Activated naive CD8-positive, alpha-beta T cell treated with anti-CD3 and anti-CD28 coated beads, Interleukin-2, amount 50 U/mL, for 24 hours (primary cell): ENCODE measurements at regions not wholly inside any gene's neighbourhood (a gene's known extent, or its start where the extent isn't known, plus 50 kb on each side); places are given as distances from the start of the nearest gene placed in this dataset.
"Not testable (repeated sequence)": the region's sequence is repeated elsewhere in the genome, so short reads cannot be mapped to it uniquely, and the experiment has no call there.

Source experiments
- ATAC-seq: fragments of 150-1000 bp; cut with Tn5 transposase; one replicate; pipeline ENCODE4 v1.10.0; 2021
- DNase-seq: peaks from one replicate; pipeline ENCODE4 v3.0.0; 2021
- H3K27ac Mint-ChIP-seq: one replicate; pipeline ENCODE4 v1.8.0; 2021; ENCODE audit warnings: mild to moderate bottlenecking, mixed read lengths
- H3K27me3 Mint-ChIP-seq: one replicate; pipeline ENCODE4 v1.8.0; 2021; ENCODE audit warnings: mixed read lengths
- H3K36me3 Mint-ChIP-seq: one replicate; pipeline ENCODE4 v1.8.0; 2021; ENCODE audit warnings: low read depth, mixed read lengths
- H3K4me1 Mint-ChIP-seq: one replicate; pipeline ENCODE4 v1.8.0; 2021; ENCODE audit warnings: mixed read lengths
- H3K4me3 Mint-ChIP-seq: one replicate; pipeline ENCODE4 v1.8.0; 2021; ENCODE audit warnings: mild to moderate bottlenecking, moderate library complexity, mixed read lengths
- H3K9me3 Mint-ChIP-seq: one replicate; pipeline ENCODE4 v1.8.0; 2021; ENCODE audit warnings: mixed read lengths

DNA sequence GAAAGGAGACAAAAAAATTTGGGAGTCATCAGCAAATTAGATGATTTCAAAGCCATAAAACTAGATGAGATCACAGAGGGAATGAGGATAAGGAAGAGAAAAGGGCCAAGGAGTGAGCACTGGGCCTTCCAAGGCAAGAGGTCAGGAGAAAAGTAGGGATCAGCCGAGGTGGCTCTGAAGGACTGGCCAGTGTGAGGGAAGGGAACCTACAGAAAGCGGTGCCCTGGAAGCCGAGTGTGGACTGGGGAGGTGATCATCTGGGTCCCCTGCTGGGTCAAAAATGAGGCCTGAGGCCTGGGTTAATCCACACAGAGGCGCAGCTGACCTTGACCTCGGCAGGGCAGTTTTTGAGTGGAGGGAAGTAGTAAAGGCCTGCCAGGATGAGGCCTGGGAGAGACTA is 133.8 kb downstream of the SMIM20 start:
- H3K4me1 Mint-ChIP-seq: peaks cover 10% of the 10 kb centered on the region

DNA sequence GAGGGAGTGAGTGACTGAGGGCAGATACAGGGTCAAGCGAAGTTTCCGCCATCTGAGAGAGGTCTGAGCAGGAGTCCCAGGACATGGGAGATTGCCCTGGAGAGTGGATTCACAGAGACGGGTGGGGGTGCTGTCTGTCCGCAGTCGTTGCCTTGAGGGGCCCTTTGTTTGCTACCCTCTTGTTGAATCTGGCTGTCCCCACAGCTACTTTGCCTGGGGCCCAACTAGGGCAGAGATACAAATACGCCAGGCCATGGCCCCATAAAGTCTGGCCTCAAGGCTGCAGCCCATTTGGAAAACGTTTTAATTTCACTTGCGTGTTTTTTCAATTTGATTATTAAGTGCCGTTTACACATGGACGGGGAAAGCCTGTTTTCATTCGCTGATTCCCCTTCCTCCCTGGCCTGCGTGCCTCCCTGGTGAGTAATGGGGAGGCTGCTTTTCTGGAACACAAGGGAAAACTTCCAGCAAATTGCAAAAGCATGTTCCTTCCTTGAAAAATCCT is 134.4 kb downstream of the SMIM20 start:
- Mint-ChIP-seq H3K27ac (no peak overlapping the region), H3K27me3 (peaks cover 29% of the 10 kb centered on the region), H3K36me3 (no peaks in the 10 kb centered on the region), H3K9me3 (no peaks in the 10 kb centered on the region), H3K4me1 (peaks cover 10% of the 10 kb centered on the region), H3K4me3 (no peak overlapping the region)
- no peak for DNase-seq
- ATAC-seq: no peak

More for the DNA sequence above, 133.8 kb downstream of the SMIM20 start:
- H3K4me3 Mint-ChIP-seq: no peak overlapping the region
- H3K27me3 Mint-ChIP-seq: peaks cover 27% of the 10 kb centered on the region
- ATAC-seq (no peak), DNase-seq (no peak)
- no peaks in the 10 kb centered on the region for H3K36me3 Mint-ChIP-seq
- no peak overlapping the region for H3K27ac Mint-ChIP-seq
- H3K9me3 Mint-ChIP-seq: no peaks in the 10 kb centered on the region

DNA sequence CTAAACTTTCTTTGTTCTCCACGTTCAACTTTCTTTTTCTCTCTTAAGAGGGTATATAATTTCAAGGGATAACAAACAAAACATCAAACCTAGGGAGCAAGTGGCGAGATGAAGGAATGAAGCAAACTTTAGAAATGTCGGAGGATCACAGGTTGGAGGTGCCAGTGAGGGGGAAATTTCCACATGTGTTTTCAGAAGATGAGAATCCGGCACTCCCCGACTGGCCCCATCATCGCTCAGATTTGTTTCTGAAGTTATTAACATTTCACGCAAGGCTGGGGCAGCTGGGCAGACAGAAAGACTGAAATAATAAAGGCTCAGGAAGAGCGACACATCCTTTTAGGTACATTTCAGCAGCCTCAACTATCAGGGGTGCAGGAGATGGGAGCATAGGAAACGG is 134.9 kb downstream of the SMIM20 start:
- H3K27ac Mint-ChIP-seq: no peak overlapping the region
- H3K4me1 Mint-ChIP-seq: peaks cover 10% of the 10 kb centered on the region
- H3K4me3 Mint-ChIP-seq: no peak overlapping the region
- no peak for ATAC-seq
- DNase-seq: no peak
- peaks cover 26% of the 10 kb centered on the region for H3K27me3 Mint-ChIP-seq
- H3K9me3 Mint-ChIP-seq: no peaks in the 10 kb centered on the region
- no peaks in the 10 kb centered on the region for H3K36me3 Mint-ChIP-seq

DNA sequence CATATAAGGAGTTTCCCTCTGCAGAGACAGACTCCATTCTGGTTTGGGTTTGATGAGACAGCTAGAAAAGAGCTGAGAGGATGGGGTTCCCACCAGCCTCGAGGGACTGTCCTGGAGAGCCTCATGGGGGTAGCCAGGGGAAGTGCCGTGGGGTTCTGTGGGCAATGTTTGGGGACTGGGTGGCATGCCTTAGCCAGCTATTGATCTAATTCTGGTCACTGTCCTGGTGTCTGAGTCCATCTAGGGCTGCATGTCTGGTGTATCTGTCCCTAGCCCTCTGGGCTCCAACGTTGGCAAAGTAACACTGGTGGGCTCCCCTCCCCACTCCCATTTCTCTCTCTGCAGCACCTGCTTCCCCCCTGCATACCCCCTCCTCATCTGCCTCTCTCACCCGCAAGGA is 135.4 kb downstream of the SMIM20 start:
- Mint-ChIP-seq H3K27me3 (peaks cover 22% of the 10 kb centered on the region), H3K27ac (no peak overlapping the region), H3K36me3 (no peaks in the 10 kb centered on the region), H3K4me1 (peaks cover 7% of the 10 kb centered on the region), H3K4me3 (no peak overlapping the region), H3K9me3 (no peaks in the 10 kb centered on the region)
- ATAC-seq: no peak
- no peak for DNase-seq

DNA sequence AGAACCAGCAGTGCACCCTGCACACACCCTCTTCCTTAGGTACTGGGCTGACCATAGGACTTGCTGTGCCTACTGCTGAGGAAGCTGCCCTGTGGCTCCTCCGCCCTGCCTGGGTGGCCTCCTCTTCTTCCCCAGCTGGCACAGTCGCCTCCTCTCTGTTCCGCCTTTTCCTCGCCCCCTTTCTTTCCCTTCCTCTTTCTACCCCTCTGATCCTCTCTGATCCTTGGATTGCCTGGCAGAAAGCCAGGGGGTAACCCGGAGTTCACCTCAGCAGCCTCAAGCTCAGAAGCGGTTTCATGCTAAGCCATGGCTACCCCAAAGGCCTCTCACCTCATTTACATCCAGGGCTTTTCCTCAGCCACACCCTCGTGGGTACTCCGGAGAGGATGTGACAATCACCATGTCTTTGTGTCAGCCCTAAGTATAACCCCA is 136.2 kb downstream of the SMIM20 start:
- DNase-seq: no peak
- Mint-ChIP-seq H3K36me3 (no peaks in the 10 kb centered on the region), H3K4me1 (peaks cover 2% of the 10 kb centered on the region), H3K9me3 (no peaks in the 10 kb centered on the region), H3K27me3 (peaks cover 20% of the 10 kb centered on the region), H3K4me3 (no peak overlapping the region), H3K27ac (no peak overlapping the region)
- ATAC-seq: no peak

DNA sequence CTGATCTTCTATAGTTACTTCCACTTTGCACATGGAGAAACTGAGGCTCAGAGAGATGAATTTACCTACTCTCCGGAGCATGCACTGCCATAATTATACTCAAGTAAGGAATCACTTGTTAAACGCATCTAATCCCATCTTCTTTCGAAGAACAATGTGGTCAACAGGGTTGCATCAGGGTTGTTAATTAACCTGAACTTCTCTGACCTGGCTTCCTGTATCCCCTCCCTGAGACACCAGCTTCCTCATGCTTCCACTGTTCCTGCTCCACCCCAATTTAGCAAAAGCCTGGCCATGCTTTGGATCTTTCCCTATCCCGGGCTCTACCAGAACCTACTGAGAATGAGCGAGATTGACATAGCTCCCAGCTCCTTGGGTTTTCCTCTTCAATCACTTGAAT is 136.7 kb downstream of the SMIM20 start:
- no peak for ATAC-seq
- no peak overlapping the region for H3K27ac Mint-ChIP-seq
- peaks cover 17% of the 10 kb centered on the region for H3K27me3 Mint-ChIP-seq
- no peak overlapping the region for H3K4me3 Mint-ChIP-seq
- no peak for DNase-seq
- no peaks in the 10 kb centered on the region for H3K36me3 Mint-ChIP-seq
- no peaks in the 10 kb centered on the region for H3K9me3 Mint-ChIP-seq
- peaks cover 2% of the 10 kb centered on the region for H3K4me1 Mint-ChIP-seq

DNA sequence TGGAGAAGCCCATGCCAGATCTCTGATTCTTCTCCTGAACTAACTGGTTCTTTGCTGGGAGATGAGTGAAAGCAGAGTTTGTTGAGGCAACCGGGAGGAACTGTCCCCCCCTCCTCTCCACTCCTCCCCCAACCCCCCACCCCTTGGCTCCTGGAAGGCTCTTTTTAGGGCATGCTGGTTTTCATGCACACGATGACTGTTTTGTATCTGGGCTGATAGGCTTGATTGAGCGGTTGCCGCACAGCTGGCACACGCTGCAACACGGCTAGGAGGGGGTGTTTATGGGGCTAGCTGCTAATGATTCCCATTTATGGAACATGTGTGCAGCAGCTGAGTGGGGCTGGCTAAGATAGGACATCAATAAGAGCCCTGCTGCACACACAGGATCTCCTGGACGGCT is 137.2 kb downstream of the SMIM20 start:
- Mint-ChIP-seq H3K27ac (no peak overlapping the region), H3K4me1 (peaks cover 2% of the 10 kb centered on the region), H3K4me3 (no peak overlapping the region), H3K36me3 (no peaks in the 10 kb centered on the region), H3K9me3 (no peaks in the 10 kb centered on the region), H3K27me3 (peaks cover 17% of the 10 kb centered on the region)
- no peak for DNase-seq
- ATAC-seq: no peak

DNA sequence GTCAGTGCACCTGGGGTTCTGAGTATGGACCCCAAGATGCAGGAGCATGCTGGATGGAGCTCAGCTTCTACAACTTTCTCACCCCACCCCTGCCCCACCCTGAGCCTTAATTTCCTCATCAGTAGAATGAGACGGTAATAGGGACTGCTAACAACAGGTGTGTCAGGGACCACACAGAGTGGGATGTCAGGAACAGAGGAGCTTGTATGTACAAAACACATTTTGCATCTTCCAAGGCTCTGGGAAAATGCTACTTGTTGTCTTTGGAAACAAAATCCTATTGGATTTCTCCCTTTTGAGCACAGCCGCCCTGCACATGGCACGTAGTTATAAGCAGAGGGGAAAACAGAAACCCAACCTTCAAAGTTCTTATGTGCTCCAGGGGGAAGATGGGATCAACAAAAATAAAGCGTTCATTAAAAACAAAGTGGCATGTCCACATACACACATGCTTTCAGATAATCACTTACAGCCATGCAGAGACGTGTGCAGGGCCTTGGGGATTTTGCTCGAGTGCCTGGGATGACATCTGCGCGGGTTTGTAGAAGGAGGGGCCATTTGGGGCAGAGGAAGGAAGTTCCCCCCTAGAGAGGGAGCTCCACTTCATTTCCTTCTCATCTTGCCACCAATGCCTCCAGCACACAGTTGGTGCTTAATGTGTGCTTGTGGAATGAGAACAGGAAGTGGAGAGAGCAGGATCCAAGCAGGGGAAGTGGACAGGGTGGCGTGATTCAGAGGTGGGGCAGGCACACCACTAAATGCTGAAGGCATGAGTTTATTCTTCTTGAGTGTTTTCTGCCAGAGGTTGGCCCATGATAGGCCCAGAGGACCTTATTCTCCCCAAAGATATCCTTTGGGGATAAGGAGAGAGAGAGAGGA is 138.9 kb downstream of the SMIM20 start:
- Mint-ChIP-seq H3K27ac (no peak overlapping the region), H3K36me3 (no peaks in the 10 kb centered on the region), H3K27me3 (peaks cover 20% of the 10 kb centered on the region), H3K4me1 (peaks cover 8% of the 10 kb centered on the region), H3K4me3 (no peak overlapping the region), H3K9me3 (peaks cover 8% of the 10 kb centered on the region)
- no peak for DNase-seq
- ATAC-seq: no peak

DNA sequence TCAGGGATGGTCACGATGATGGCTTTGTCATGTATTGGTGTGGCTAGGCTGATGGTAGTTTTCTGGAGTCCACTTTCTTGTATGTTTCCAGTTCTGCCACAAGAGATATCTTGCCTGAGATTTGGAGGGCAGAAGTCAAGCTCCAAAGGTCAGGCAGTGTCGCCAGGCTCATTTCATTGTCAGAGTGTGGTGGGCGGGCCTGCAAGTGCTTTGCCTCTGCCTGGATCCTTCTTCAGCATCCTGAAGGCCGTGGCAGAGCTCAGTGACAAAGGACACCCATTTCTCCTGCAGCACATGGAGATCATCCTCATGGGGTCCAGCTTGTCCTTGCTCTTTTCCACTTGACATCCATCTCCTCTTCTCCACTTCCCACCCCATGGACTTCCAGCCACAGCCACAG is 139.7 kb downstream of the SMIM20 start:
- Mint-ChIP-seq H3K27me3 (peaks cover 24% of the 10 kb centered on the region), H3K36me3 (no peaks in the 10 kb centered on the region), H3K27ac (no peak overlapping the region), H3K9me3 (peaks cover 8% of the 10 kb centered on the region), H3K4me3 (no peak overlapping the region), H3K4me1 (peaks cover 15% of the 10 kb centered on the region)
- no peak for ATAC-seq
- DNase-seq: no peak

DNA sequence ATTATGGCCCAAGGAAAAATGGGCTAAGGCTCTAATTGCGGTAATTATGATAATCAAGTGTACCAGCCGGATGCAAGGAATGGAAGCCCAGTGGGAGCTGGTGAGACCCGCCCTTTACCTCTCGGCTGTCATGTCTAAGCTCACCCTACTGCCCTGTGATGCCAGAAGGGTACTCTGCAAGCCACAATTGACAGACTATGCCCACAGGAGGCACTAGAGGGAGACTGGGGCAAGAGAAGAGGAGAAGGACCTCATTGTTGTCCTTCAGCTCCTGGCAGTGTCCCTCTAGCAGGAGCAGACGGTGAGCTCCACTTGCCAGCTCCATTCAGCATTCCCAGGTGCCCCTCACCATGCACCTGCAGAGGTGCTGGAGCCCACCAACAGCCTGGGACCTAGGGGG is 141.8 kb downstream of the SMIM20 start:
- Mint-ChIP-seq H3K36me3 (no peaks in the 10 kb centered on the region), H3K27me3 (peaks cover 21% of the 10 kb centered on the region), H3K4me3 (no peak overlapping the region), H3K9me3 (peaks cover 8% of the 10 kb centered on the region), H3K4me1 (peaks cover 22% of the 10 kb centered on the region), H3K27ac (no peak overlapping the region)
- ATAC-seq: no peak
- no peak for DNase-seq

DNA sequence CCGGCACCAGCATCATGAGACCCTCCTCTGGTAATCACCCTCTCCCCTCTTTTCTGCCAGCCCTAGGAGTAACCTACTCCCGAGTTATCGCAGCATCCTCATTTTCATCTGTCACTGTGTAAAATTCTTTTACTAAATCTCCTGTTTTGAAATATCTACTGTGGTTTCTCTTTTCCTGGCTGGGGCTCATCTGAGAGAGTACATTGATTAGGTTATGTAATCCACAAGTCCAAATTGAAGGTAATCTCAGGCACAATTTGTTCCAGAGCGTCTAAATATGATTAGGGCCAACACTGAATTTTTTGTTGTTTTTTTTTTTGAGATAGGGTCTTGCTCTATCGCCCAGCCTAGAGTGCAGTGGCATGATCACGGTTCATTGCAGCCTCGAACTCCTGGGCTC is 142.4 kb downstream of the SMIM20 start:
- H3K27me3 Mint-ChIP-seq: peaks cover 19% of the 10 kb centered on the region
- H3K27ac Mint-ChIP-seq: peak overlapping the region; percentile 54
- ATAC-seq (no peak), DNase-seq (no peak)
- H3K9me3 Mint-ChIP-seq: peaks cover 13% of the 10 kb centered on the region
- no peak overlapping the region for H3K4me3 Mint-ChIP-seq
- H3K36me3 Mint-ChIP-seq: peaks cover 2% of the 10 kb centered on the region
- peaks cover 27% of the 10 kb centered on the region for H3K4me1 Mint-ChIP-seq

DNA sequence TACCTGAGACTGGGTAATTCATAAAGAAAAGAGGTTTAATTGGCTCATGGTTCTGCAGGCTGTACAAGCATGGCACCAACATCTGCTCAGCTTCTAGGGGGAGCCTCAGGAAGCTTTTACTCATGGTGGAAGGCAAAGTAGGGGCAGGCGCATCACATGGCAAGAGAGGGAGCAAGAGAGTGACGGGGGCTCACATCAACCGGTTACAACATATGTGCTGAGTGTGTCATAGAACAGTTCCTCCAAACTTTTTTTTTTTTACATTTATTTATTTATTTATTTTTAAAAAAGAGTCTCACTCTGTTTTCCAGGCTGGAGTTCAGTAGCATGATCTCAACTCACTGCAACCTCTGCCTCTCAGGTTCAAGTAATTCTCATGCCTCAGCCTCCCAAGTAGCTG is 143.8 kb downstream of the SMIM20 start:
- not testable (repeated sequence) for H3K27ac Mint-ChIP-seq, H3K4me3 Mint-ChIP-seq, DNase-seq, H3K36me3 Mint-ChIP-seq, ATAC-seq
- Mint-ChIP-seq H3K4me1 (peaks cover 28% of the 10 kb centered on the region), H3K27me3 (peaks cover 19% of the 10 kb centered on the region), H3K9me3 (peaks cover 13% of the 10 kb centered on the region)

DNA sequence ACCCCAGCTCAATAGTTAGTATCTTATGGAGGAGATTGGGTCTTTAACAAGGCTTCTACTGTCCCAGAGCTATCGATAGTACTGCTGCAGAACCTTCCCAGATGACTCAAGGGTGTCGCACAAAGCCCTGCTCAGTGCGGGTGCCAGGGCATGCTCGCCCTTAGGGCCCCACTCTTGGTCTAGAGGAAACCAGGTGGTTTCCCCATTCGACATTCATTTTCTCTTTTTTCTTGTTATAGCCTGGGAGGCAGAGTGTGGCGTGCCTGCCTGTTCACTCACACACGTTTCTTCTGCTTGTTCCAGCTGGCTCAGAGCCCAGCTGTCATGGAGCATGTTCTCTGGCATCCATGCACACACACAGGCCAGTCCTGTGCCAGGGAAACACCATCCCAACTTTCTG is 144.5 kb downstream of the SMIM20 start:
- ATAC-seq (peak; percentile 97), DNase-seq (peak; percentile 49)
- H3K36me3 Mint-ChIP-seq: peaks cover 2% of the 10 kb centered on the region
- peaks cover 13% of the 10 kb centered on the region for H3K9me3 Mint-ChIP-seq
- H3K27ac Mint-ChIP-seq: peak overlapping the region; percentile 34
- peak overlapping the region; percentile 17 for H3K4me3 Mint-ChIP-seq
- H3K27me3 Mint-ChIP-seq: peaks cover 16% of the 10 kb centered on the region
- peaks cover 28% of the 10 kb centered on the region for H3K4me1 Mint-ChIP-seq

DNA sequence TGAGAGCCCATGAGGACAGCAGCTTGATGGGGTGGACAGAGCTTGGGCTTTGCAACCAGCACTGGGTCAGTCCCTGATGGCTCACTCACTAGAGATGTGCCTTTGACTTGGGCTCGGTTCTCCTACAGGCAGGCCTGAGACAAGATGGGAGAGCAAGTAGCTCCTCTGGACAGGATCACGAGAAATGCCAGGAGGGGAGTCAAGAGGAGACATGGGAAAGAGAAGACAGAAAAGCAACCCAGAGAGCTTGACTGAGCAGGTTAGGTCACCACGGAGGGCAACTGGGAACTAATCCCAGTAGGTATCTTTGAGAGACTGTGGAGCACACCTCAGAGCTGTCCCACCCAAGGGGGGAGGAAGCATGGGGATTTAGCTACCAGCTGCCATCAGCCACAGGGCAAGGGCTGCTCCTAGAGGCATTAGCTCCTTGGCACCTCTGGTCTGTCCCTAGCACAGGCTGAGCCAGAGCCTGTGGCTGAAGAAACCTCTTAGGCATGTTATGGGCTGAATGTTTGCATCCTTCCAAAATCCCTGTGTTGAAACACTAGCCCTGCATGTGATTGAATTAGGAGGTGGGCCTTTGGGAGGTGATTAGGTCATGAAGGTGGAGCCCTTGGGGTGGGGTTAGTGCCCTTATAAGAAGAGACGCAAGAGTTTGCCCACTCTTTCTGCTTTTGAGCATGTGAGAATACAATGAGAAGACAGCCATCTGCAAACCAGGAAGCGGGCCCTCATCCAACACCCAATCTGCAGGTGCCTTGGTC is 145.6 kb downstream of the SMIM20 start:
- ATAC-seq: no peak
- H3K27ac Mint-ChIP-seq: no peak overlapping the region

DNA sequence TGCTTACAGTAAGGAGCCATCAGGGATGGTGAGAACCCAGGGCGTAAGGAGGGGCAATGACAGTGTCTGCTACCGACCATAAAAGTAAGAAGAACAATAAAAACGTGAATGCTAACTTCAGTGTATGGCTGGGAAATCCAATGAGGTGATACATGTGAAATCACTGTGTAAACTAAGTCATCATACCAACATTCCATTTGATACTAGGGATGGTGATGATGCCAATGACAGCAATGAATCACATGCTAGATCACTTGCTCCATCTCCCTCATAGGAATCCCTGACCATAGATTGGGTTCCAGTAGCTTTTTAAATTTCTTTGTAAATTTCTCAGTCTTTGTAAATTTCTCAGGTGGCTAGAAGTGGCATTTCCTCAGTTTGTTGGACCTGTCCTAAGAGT is 146.3 kb downstream of the SMIM20 start:
- Mint-ChIP-seq H3K27ac (no peak overlapping the region), H3K4me3 (no peak overlapping the region), H3K36me3 (peaks cover 2% of the 10 kb centered on the region), H3K27me3 (peaks cover 14% of the 10 kb centered on the region), H3K9me3 (peaks cover 13% of the 10 kb centered on the region), H3K4me1 (peaks cover 26% of the 10 kb centered on the region)
- DNase-seq (no peak), ATAC-seq (no peak)

More for the DNA sequence above, 145.6 kb downstream of the SMIM20 start:
- peaks cover 2% of the 10 kb centered on the region for H3K36me3 Mint-ChIP-seq
- H3K27me3 Mint-ChIP-seq: peaks cover 16% of the 10 kb centered on the region
- no peak overlapping the region for H3K4me3 Mint-ChIP-seq
- peaks cover 13% of the 10 kb centered on the region for H3K9me3 Mint-ChIP-seq
- DNase-seq: no peak
- peaks cover 28% of the 10 kb centered on the region for H3K4me1 Mint-ChIP-seq
